ENCODE measurements at regions not wholly inside any gene's neighbourhood (a gene's known extent, or its start where the extent isn't known, plus 50 kb on each side); places are given as distances from the start of the nearest gene placed in this dataset.

GRCh38 chr10:42952931-42953683, 123.8 kb upstream of the RET start:
- TF ChIP-seq POLR2A (IDR thresholded peaks at IDR 0.05; ENCODE audit: low read depth, low read length) (no peak), TAF1 (IDR thresholded peaks at IDR 0.05; ENCODE audit: borderline replicate concordance, low read depth, low read length) (no peak), POLR2AphosphoS5 (IDR thresholded peaks at IDR 0.05; ENCODE audit: low read depth, low read length) (no peak)

Measured in GM12892 (cell line).